ENCODE measurements at regions not wholly inside any gene's neighbourhood (a gene's known extent, or its start where the extent isn't known, plus 50 kb on each side); places are given as distances from the start of the nearest gene placed in this dataset.

DNA sequence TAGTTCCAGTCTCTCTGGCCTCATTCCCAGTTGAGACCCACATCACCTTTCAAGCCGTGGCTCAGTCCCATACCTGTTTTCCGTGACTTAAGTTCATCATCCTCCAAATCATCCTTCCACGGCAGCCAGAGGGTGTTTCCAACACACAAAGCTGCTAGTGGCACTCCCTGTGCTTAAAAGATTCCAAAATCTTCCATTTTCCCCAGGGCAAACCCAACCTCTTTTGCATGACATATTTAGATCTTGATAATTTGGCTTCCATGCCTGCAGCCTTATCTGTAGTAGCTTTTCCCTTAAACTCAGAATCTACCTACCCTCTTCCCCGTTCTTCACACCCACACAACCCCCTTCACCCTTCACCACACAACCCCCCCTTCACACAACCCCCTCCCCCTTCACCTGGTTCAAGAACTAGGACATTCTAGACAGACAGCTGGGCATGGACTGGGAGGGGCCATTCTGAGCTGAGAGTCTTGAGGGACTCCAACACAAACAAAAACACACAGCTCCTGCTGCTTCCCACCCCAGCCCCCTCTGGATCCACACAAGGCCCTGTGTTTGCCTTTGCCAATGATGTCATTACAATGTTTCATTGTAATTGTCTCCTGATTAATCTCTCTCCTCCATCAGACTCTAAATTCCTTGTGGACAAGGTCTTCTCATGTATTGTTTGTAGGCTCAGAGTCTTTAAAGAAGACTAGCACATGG lies 268.2 kb downstream of the SH3GL2 start:
- TF ChIP-seq, protein P1, sequence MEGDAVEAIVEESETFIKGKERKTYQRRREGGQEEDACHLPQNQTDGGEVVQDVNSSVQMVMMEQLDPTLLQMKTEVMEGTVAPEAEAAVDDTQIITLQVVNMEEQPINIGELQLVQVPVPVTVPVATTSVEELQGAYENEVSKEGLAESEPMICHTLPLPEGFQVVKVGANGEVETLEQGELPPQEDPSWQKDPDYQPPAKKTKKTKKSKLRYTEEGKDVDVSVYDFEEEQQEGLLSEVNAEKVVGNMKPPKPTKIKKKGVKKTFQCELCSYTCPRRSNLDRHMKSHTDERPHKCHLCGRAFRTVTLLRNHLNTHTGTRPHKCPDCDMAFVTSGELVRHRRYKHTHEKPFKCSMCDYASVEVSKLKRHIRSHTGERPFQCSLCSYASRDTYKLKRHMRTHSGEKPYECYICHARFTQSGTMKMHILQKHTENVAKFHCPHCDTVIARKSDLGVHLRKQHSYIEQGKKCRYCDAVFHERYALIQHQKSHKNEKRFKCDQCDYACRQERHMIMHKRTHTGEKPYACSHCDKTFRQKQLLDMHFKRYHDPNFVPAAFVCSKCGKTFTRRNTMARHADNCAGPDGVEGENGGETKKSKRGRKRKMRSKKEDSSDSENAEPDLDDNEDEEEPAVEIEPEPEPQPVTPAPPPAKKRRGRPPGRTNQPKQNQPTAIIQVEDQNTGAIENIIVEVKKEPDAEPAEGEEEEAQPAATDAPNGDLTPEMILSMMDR (conservative IDR thresholded peaks at IDR 0.05 in 1 of 2, IDR thresholded peaks at IDR 0.05 in 1 of 2; ENCODE audit: low read depth in 1 of 2, low read length in 2 of 2) = no peak
- no peak for TF ChIP-seq EZH2 (IDR thresholded peaks at IDR 0.05; ENCODE audit: low read length, missing control alignments)
- Histone ChIP-seq H3K27ac (ENCODE audit: insufficient read depth, low read length) (no peak overlapping the region), H4K20me1 (ENCODE audit: control insufficient read depth, extremely low read depth, insufficient read depth, low read length) (no peaks in the 10 kb centered on the region), H3K27me3 (ENCODE audit: control insufficient read depth, insufficient read depth, low read length) (no peaks in the 10 kb centered on the region), H3K36me3 (ENCODE audit: control insufficient read depth, insufficient read depth, low read length) (no peaks in the 10 kb centered on the region), H3K4me3 (replicated peaks in 1 of 4; ENCODE audit: control extremely low read depth in 1 of 4, insufficient read depth in 1 of 4, low read depth in 3 of 4, low read length in 4 of 4) (no peak overlapping the region), H3K9me3 (ENCODE audit: control insufficient read depth, insufficient read depth, low read depth, low read length) (no peaks in the 10 kb centered on the region), H3K4me2 (ENCODE audit: extremely low read depth, insufficient read depth, low read length) (no peak overlapping the region), H3K4me1 (ENCODE audit: control insufficient read depth, extremely low read depth, insufficient read depth, low read length) (no peaks in the 10 kb centered on the region), H2AFZ (ENCODE audit: low read length) (no peak overlapping the region), H3K79me2 (ENCODE audit: control insufficient read depth, insufficient read depth, low read length) (no peaks in the 10 kb centered on the region), H3K9ac (ENCODE audit: insufficient read depth, low read length) (no peak overlapping the region)
- DNase-seq (ENCODE audit: low read depth in 2 of 2) = no peak

DNA sequence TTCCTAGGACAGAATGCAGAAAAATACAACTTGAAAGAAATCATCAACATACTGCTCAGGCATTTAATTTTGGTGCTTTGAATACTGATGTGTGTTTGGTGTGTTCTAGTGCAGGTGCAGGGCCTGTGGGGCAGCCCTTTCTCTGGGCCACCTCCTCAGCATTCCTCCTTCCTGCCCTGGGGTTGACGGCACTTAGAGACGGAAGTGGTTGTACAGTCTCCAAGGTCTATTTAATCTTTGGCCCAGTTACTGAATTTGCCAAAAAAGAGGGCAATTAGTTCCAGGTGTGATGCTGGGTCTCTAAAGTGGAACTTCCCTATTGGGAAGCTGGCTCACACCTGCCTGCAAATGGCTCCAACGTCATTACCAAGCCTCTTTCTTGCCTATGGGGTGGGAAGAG lies 269.0 kb downstream of the SH3GL2 start:
- H3K9ac ChIP-seq (ENCODE audit: insufficient read depth, low read length) = no peak overlapping the region
- no peaks in the 10 kb centered on the region for H3K27me3 ChIP-seq (ENCODE audit: control insufficient read depth, insufficient read depth, low read length)
- no peaks in the 10 kb centered on the region for H3K36me3 ChIP-seq (ENCODE audit: control insufficient read depth, insufficient read depth, low read length)
- H2AFZ ChIP-seq (ENCODE audit: low read length) = no peak overlapping the region
- no peaks in the 10 kb centered on the region for H3K9me3 ChIP-seq (ENCODE audit: control insufficient read depth, insufficient read depth, low read depth, low read length)
- no peak overlapping the region for H3K27ac ChIP-seq (ENCODE audit: insufficient read depth, low read length)
- DNase-seq (ENCODE audit: low read depth in 2 of 2) = no peak
- H4K20me1 ChIP-seq (ENCODE audit: control insufficient read depth, extremely low read depth, insufficient read depth, low read length) = no peaks in the 10 kb centered on the region
- TF ChIP-seq, protein P1 (conservative IDR thresholded peaks at IDR 0.05 in 1 of 2, IDR thresholded peaks at IDR 0.05 in 1 of 2; ENCODE audit: low read depth in 1 of 2, low read length in 2 of 2) = no peak
- TF ChIP-seq EZH2 (IDR thresholded peaks at IDR 0.05; ENCODE audit: low read length, missing control alignments) = no peak
- H3K4me2 ChIP-seq (ENCODE audit: extremely low read depth, insufficient read depth, low read length) = no peak overlapping the region
- no peaks in the 10 kb centered on the region for H3K79me2 ChIP-seq (ENCODE audit: control insufficient read depth, insufficient read depth, low read length)
- H3K4me3 ChIP-seq (replicated peaks in 1 of 4; ENCODE audit: control extremely low read depth in 1 of 4, insufficient read depth in 1 of 4, low read depth in 3 of 4, low read length in 4 of 4) = no peak overlapping the region
- no peaks in the 10 kb centered on the region for H3K4me1 ChIP-seq (ENCODE audit: control insufficient read depth, extremely low read depth, insufficient read depth, low read length)

DNA sequence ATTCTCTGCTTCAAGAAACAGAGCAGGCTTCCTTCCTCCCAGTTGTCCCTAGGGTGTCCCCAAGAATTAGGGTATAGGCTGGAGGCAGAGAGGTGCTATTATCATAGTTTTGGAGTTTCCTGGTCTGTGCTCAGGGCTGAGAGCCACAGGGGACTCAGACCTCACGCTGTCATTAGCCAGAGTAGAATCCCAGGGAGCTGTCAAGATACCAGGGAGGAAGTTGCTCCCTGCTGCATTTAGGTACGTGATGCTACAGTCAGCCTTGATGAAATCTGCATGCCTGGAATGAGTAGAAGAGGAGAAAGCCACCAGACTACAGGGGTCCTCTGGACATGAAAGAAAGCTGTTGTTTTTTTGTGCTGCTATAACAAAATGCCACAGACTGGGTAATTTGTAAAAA lies 273.2 kb downstream of the SH3GL2 start:
- H3K9me3 ChIP-seq (ENCODE audit: control insufficient read depth, insufficient read depth, low read depth, low read length) = no peaks in the 10 kb centered on the region
- DNase-seq (ENCODE audit: low read depth in 2 of 2) = no peak
- H3K27ac ChIP-seq (ENCODE audit: insufficient read depth, low read length) = no peak overlapping the region
- H2AFZ ChIP-seq (ENCODE audit: low read length) = no peak overlapping the region
- H3K79me2 ChIP-seq (ENCODE audit: control insufficient read depth, insufficient read depth, low read length) = no peaks in the 10 kb centered on the region
- TF ChIP-seq, protein P1 (conservative IDR thresholded peaks at IDR 0.05 in 1 of 2, IDR thresholded peaks at IDR 0.05 in 1 of 2; ENCODE audit: low read depth in 1 of 2, low read length in 2 of 2) = no peak
- no peak for TF ChIP-seq EZH2 (IDR thresholded peaks at IDR 0.05; ENCODE audit: low read length, missing control alignments)
- no peaks in the 10 kb centered on the region for H3K4me1 ChIP-seq (ENCODE audit: control insufficient read depth, extremely low read depth, insufficient read depth, low read length)
- no peaks in the 10 kb centered on the region for H3K27me3 ChIP-seq (ENCODE audit: control insufficient read depth, insufficient read depth, low read length)
- H4K20me1 ChIP-seq (ENCODE audit: control insufficient read depth, extremely low read depth, insufficient read depth, low read length) = no peaks in the 10 kb centered on the region
- no peak overlapping the region for H3K4me2 ChIP-seq (ENCODE audit: extremely low read depth, insufficient read depth, low read length)
- no peaks in the 10 kb centered on the region for H3K36me3 ChIP-seq (ENCODE audit: control insufficient read depth, insufficient read depth, low read length)
- H3K4me3 ChIP-seq (replicated peaks in 1 of 4; ENCODE audit: control extremely low read depth in 1 of 4, insufficient read depth in 1 of 4, low read depth in 3 of 4, low read length in 4 of 4) = no peak overlapping the region
- H3K9ac ChIP-seq (ENCODE audit: insufficient read depth, low read length) = no peak overlapping the region
